ENCODE measurements at regions not wholly inside any gene's neighbourhood (a gene's known extent, or its start where the extent isn't known, plus 50 kb on each side); places are given as distances from the start of the nearest gene placed in this dataset.

- TF ChIP-seq, protein P1, sequence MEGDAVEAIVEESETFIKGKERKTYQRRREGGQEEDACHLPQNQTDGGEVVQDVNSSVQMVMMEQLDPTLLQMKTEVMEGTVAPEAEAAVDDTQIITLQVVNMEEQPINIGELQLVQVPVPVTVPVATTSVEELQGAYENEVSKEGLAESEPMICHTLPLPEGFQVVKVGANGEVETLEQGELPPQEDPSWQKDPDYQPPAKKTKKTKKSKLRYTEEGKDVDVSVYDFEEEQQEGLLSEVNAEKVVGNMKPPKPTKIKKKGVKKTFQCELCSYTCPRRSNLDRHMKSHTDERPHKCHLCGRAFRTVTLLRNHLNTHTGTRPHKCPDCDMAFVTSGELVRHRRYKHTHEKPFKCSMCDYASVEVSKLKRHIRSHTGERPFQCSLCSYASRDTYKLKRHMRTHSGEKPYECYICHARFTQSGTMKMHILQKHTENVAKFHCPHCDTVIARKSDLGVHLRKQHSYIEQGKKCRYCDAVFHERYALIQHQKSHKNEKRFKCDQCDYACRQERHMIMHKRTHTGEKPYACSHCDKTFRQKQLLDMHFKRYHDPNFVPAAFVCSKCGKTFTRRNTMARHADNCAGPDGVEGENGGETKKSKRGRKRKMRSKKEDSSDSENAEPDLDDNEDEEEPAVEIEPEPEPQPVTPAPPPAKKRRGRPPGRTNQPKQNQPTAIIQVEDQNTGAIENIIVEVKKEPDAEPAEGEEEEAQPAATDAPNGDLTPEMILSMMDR (conservative IDR thresholded peaks at IDR 0.05 in 1 of 2, IDR thresholded peaks at IDR 0.05 in 1 of 2; ENCODE audit: extremely low read depth in 1 of 2, insufficient read depth in 1 of 2, low read depth in 1 of 2, low read length in 2 of 2) = no peak
- no peak for TF ChIP-seq EZH2 (IDR thresholded peaks at IDR 0.05; ENCODE audit: borderline replicate concordance, low read length)
Measured at GRCh38 chr7:20532890-20533289, 82.6 kb upstream of the ABCB5 start.

Data from mammary epithelial cell (primary cell).